Keratinocyte (primary cell): ENCODE measurements at regions not wholly inside any gene's neighbourhood (a gene's known extent, or its start where the extent isn't known, plus 50 kb on each side); places are given as distances from the start of the nearest gene placed in this dataset.

ENCODE experiments used
- DNase-seq: peaks from one replicate; pipeline ENCODE4 v3.0.0-alpha.2; 2011; ENCODE audit warnings: low read depth, missing footprints, low spot score
- FAIRE-seq: peaks from 2 replicates; lab custom pipeline; 2011; peaks lifted over from hg19 to GRCh38; lab: Jason Lieb, UNC
- H2AFZ ChIP-seq: 2 replicates; pipeline ENCODE4 v1.6.0; 2012; ENCODE audit warnings: low read length, control low read depth, inconsistent platforms; ENCODE audit not compliant: control insufficient read depth
- H3K27ac ChIP-seq: 2 replicates; pipeline ENCODE4 v1.5.1; 2011; ENCODE audit warnings: low read length; ENCODE audit not compliant: control insufficient read depth, insufficient read depth
- H3K27me3 ChIP-seq: 3 replicates; pipeline ENCODE4 v1.6.0; 2011; ENCODE audit warnings: low read length; ENCODE audit not compliant: control insufficient read depth, insufficient read depth; ENCODE audit errors: extremely low read depth
- H3K36me3 ChIP-seq, 2 experiments: 2 replicates in 1 of 2; 3 replicates in 1 of 2; pipeline ENCODE4 v1.5.1; 2011; ENCODE audit warnings: low read length in 2 of 2, mild to moderate bottlenecking in 1 of 2; ENCODE audit not compliant: control insufficient read depth in 2 of 2, insufficient read depth in 2 of 2; ENCODE audit errors: extremely low read depth in 1 of 2
- H3K4me1 ChIP-seq: 3 replicates; pipeline ENCODE4 v1.5.1; 2011; ENCODE audit warnings: low read length; ENCODE audit not compliant: control insufficient read depth, insufficient read depth; ENCODE audit errors: extremely low read depth
- H3K4me2 ChIP-seq: 3 replicates; pipeline ENCODE4 v1.6.0; 2011; ENCODE audit warnings: low read depth, low read length; ENCODE audit not compliant: control insufficient read depth, insufficient read depth; ENCODE audit errors: extremely low read depth
- H3K4me3 ChIP-seq, 3 experiments: fragments of 200-600 bp in 1 of 3; sonication (generic) in 1 of 3; 2 replicates in 2 of 3; 3 replicates in 1 of 3; pipeline ENCODE4 v1.5.1; 2011 to 2016; ENCODE audit warnings: low read length in 3 of 3, mild to moderate bottlenecking in 3 of 3, control low read depth in 2 of 3, inconsistent platforms in 1 of 3, low read depth in 1 of 3, mixed read lengths in 1 of 3, mixed run types in 1 of 3, moderate library complexity in 1 of 3; ENCODE audit not compliant: control insufficient read depth in 2 of 3, insufficient read depth in 2 of 3; ENCODE audit errors: extremely low read depth in 1 of 3
- H3K79me2 ChIP-seq: 2 replicates; pipeline ENCODE4 v1.6.0; 2012; ENCODE audit warnings: low read length; ENCODE audit not compliant: control insufficient read depth, insufficient read depth
- H3K9ac ChIP-seq: 3 replicates; pipeline ENCODE4 v1.6.0; 2011; ENCODE audit warnings: low read length; ENCODE audit not compliant: control insufficient read depth, insufficient read depth; ENCODE audit errors: extremely low read depth
- H3K9me1 ChIP-seq: 3 replicates; pipeline ENCODE4 v1.6.0; 2011; ENCODE audit warnings: low read length; ENCODE audit not compliant: control insufficient read depth, insufficient read depth; ENCODE audit errors: extremely low read depth
- H3K9me3 ChIP-seq: 2 replicates; pipeline ENCODE4 v1.5.1; 2012; ENCODE audit warnings: low read depth, low read length; ENCODE audit not compliant: control insufficient read depth
- H4K20me1 ChIP-seq: 3 replicates; pipeline ENCODE4 v1.6.0; 2011; ENCODE audit warnings: low read length; ENCODE audit not compliant: control insufficient read depth, insufficient read depth; ENCODE audit errors: extremely low read depth
- CTCF ChIP-seq, 3 experiments: IDR thresholded peaks in 1 of 3; conservative IDR thresholded peaks in 1 of 3; optimal IDR thresholded peaks in 1 of 3; 2 replicates in 2 of 3; 3 replicates in 1 of 3; pipeline versions ENCODE3 to v1.5.1; 2011; ENCODE audit warnings: low read length in 3 of 3, mild to moderate bottlenecking in 3 of 3, moderate library complexity in 2 of 3, control low read depth in 1 of 3, inconsistent platforms in 1 of 3; ENCODE audit not compliant: insufficient read depth in 2 of 3; ENCODE audit errors: extremely low read depth in 1 of 3
- EZH2 ChIP-seq: IDR thresholded peaks from one replicate; pipeline ENCODE4 v1.6.1; 2012; ENCODE audit warnings: inconsistent platforms, mild to moderate bottlenecking, low read length, moderate library complexity
- dilution Hi-C: fragments of 300-500 bp; cut with MboI; formaldehyde crosslinking; loops from one replicate; pipeline ENCODE4 v1.7.0; 2020; ENCODE audit warnings: low sequenced_read_pairs; ENCODE audit not compliant: extremely low pct_ligation_motif_present

- Histone ChIP-seq H3K4me3 (no peak overlapping the region), H3K27ac (no peak overlapping the region), H3K36me3 (no peaks in the 10 kb centered on the region), H3K27me3 (no peaks in the 10 kb centered on the region), H3K9me3 (no peaks in the 10 kb centered on the region), H3K9ac (no peak overlapping the region), H2AFZ (no peak overlapping the region), H3K9me1 (no peaks in the 10 kb centered on the region), H4K20me1 (no peaks in the 10 kb centered on the region), H3K4me1 (no peaks in the 10 kb centered on the region), H3K79me2 (no peaks in the 10 kb centered on the region), H3K4me2 (no peak overlapping the region)
- DNase-seq (no peak), FAIRE-seq (no peak)
- TF ChIP-seq EZH2 (no peak), CTCF (optimal IDR thresholded peaks at IDR 0.05 in 1 of 3, IDR thresholded peaks at IDR 0.05 in 1 of 3, conservative IDR thresholded peaks at IDR 0.05 in 1 of 3; ENCODE audit: extremely low read depth in 1 of 3, insufficient read depth in 2 of 3, low read length in 3 of 3) (no peak)
- dilution Hi-C loops: no loop called here
These were observed 494.2 kb upstream of the INTU start for GRCh38 chr4:127138586-127138985.

- Histone ChIP-seq H2AFZ (no peak overlapping the region), H3K27me3 (no peaks in the 10 kb centered on the region), H3K27ac (no peak overlapping the region), H3K9me1 (no peaks in the 10 kb centered on the region), H3K4me1 (no peaks in the 10 kb centered on the region), H3K9ac (no peak overlapping the region), H3K79me2 (no peaks in the 10 kb centered on the region), H3K36me3 (no peaks in the 10 kb centered on the region), H3K4me2 (no peak overlapping the region), H3K9me3 (no peaks in the 10 kb centered on the region), H4K20me1 (no peaks in the 10 kb centered on the region), H3K4me3 (no peak overlapping the region)
- DNase-seq: no peak
- no peak for FAIRE-seq
- no peak for TF ChIP-seq EZH2
- TF ChIP-seq CTCF (optimal IDR thresholded peaks at IDR 0.05 in 1 of 3, IDR thresholded peaks at IDR 0.05 in 1 of 3, conservative IDR thresholded peaks at IDR 0.05 in 1 of 3; ENCODE audit: extremely low read depth in 1 of 3, insufficient read depth in 2 of 3, low read length in 3 of 3): no peak
- dilution Hi-C loops: no loop called here
These were observed 492.9 kb upstream of the INTU start for GRCh38 chr4:127139788-127140286.
